DMS79 (cell line): ENCODE measurements at regions not wholly inside any gene's neighbourhood (a gene's known extent, or its start where the extent isn't known, plus 50 kb on each side); places are given as distances from the start of the nearest gene placed in this dataset.
"Not testable (repeated sequence)": the region's sequence is repeated elsewhere in the genome, so short reads cannot be mapped to it uniquely, and the experiment has no call there.

Experiments used
- DNase-seq: peaks from one replicate; lab custom pipeline; 2025; lab: John Stamatoyannopoulos, UW

DNA sequence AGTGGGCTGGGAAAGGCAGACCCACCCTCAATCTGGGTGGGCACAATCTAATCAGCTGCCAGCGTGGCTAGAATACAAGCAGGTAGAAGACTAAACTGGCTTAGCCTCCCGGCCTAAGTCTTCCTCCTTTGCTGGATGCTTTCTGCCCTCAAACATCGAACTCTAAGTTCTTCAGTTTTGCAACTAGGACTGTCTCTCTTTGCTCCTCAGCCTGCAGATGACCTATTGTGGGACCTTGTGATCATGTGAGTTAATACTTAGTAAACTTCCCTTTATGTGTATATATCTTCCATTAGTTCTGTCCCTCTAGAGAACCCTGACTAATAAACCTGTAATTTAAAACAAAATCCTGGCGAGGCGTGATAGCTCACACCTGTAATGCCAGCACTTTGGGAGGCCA, 51.8 kb upstream of the SLC39A8 start:
- not testable (repeated sequence) for DNase-seq

GRCh38 chr4:102399021-102399420, 53.7 kb upstream of the SLC39A8 start:
- no peak for DNase-seq

- no peak for DNase-seq
Observed at GRCh38 chr4:102400898-102401297, 55.6 kb upstream of the SLC39A8 start.

- DNase-seq, result no peak
Observed at GRCh38 chr4:102402223-102402622, 56.9 kb upstream of the SLC39A8 start.

GRCh38 chr4:102403116-102403515, 57.8 kb upstream of the SLC39A8 start:
- no peak for DNase-seq

- DNase-seq, result no peak
Observed at GRCh38 chr4:102404431-102404969, 59.2 kb upstream of the SLC39A8 start.

DNA sequence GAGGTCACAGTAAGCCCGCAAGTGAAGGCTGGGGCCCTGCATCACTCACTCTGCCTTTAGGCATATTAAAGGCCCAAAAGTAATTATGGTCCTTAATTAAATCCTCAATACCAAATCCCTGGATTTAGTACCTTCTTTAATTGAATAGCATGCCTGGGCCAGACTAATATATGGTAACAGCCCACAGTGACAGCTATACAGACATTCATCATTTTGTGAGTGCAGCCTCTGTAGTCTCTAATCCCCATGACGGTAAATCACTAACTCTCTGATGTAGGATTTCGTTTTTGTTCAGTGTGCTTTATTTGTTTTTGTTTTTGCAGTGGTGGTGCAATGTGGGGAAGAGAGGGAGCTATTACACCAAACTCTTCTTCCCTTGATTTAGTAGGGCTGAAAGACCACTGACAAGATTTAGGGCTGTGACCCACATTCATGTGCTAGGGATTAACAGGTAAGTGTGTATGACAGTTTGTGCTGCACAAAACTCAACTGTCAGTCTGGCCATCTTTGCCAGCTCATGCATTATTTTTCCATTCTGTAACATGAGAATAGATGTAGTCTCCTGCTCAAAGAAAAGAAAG, 60.6 kb upstream of the SLC39A8 start:
- DNase-seq, result no peak

GRCh38 chr4:102410884-102411283, 65.6 kb upstream of the SLC39A8 start:
- DNase-seq, result not testable (repeated sequence)

DNA sequence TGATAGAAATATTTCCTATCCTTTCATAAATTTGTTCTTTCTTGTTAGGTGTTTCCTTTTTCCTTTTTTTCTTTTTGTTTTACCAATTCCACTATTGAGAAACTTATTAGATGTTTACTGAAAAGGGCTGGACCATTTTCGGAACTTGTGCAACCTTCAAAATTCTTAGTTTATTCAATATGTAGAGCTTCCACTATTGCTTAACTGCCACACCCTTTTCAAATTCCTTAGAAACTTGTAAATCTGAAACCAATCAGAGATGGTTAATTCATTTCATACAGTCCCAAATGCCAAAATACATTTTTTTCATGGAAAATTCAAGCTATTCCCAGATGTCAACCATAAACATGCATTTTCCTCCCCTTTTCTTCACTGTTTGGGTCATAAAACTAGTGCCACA, 66.1 kb upstream of the SLC39A8 start:
- no peak for DNase-seq

- DNase-seq, result no peak
Observed at GRCh38 chr4:102416765-102417164, 71.5 kb upstream of the SLC39A8 start.

GRCh38 chr4:102420563-102421398, 75.5 kb upstream of the SLC39A8 start:
- no peak for DNase-seq

GRCh38 chr4:102422843-102423242, 77.6 kb upstream of the SLC39A8 start:
- no peak for DNase-seq

- DNase-seq, result no peak
Observed at GRCh38 chr4:102423375-102423774, 77.8 kb upstream of the NFKB1 start.

GRCh38 chr4:102427371-102427998, 73.7 kb upstream of the NFKB1 start:
- no peak for DNase-seq

- no peak for DNase-seq
Observed at GRCh38 chr4:102428122-102428521, 73.0 kb upstream of the NFKB1 start.

GRCh38 chr4:102429553-102429952, 71.6 kb upstream of the NFKB1 start:
- DNase-seq, result no peak

DNA sequence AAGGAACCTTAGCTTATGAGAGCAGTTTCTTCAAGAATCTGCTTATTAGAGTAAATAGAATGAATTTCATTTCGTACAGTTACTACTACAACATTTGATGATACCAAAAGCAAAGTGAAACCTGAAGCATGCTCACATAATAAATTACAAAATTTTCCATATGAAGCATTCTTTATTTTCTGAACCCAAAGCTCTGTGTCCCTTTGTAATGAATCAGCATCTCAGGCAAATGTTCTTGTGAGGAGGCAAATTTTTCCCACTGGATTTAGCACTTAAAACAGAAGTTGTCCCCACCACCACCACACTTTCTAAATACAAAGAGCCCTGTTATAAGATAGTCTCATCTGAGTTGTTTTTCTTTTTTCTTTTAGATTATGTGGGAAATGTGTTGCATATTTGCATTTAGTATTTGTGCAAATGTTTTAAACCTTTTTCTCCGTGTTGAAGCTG, 70.7 kb upstream of the NFKB1 start:
- no peak for DNase-seq

DNA sequence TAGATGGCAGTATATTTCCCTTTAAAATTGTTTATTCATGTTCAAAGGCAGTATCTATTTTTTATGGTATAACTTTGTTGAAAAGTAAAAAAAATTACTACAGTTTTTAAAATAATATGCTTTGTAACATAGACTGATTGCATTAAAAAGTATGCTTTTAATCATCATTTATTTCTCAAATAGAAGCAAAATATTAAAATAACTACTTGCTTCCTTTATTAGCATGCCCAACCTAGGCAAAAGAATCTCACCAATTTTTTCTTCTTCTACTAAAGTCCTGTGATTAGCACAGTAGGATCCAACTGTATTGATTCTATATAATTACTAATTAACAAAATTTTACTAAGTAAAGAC, 69.6 kb upstream of the NFKB1 start:
- no peak for DNase-seq

GRCh38 chr4:102437111-102437510, 64.0 kb upstream of the NFKB1 start:
- DNase-seq, result no peak

DNA sequence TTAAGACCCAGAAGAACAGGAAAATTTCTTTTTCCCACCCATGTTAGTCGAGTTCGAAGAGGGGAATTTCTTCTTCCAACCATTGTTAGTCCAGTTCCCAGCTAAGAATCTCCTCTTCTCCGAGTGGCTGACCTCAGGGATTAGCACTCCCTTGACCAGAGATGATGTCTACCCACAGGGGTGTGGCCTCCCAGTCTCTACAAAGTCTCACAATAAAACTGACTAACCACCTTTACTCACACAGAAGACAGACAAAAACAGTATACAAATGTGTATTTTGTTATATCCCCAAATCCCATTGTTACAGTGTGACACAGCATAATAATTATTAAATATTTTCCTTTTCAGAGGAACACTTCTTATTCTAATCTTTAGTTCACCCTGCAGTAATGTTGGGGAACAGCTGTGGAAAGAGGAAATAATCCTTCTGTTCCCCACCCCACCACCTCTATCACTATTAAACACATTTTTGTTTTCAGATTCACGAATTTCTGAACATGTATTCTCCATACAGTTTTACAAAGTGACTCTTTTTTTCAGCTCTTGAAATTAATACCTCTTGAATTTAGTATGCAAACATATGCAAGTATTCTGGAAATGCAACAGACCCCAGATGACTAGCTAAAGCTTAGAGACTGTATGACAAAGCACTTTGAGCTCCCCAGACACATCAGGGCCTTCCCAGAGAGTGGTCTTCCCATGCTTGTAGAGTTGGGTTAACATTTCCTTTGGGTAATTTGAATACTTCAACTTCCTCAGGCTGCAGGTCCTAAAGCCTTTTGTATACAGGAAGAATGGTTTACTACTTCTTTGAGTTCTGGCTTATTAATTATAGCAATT, 62.5 kb upstream of the NFKB1 start:
- no peak for DNase-seq

GRCh38 chr4:102439236-102439614, 61.9 kb upstream of the NFKB1 start:
- DNase-seq, result no peak

- DNase-seq, result no peak
Observed at GRCh38 chr4:102439812-102440211, 61.3 kb upstream of the NFKB1 start.
